Nucleus accumbens (tissue), 56 donors: ENCODE measurements at regions not wholly inside any gene's neighbourhood (a gene's known extent, or its start where the extent isn't known, plus 50 kb on each side); places are given as distances from the start of the nearest gene placed in this dataset.

Experiments
- DNase-seq, 56 donors: peaks; one replicate each; lab custom pipeline; 2025; lab: John Stamatoyannopoulos, UW

DNA sequence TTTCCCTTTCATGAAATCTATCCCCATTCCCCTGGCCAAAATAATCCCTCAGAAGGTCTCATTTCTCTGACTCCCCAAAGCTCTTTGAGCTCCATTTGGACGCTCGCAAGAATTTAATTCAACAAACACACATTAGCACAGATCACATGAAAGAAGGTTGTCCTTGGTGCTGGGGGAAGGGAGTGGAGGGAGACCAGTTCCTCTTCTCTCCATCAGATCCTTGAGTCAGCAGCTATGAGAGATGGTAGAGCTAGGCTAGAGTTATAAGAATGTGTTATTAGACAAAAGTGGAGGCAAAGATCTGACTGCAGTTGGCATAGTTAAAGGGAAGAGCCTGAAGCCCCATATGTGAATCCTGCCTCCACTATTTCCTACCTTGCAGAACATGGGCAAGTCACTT, 184.2 kb upstream of the CDYL start:
- no peak for DNase-seq

DNA sequence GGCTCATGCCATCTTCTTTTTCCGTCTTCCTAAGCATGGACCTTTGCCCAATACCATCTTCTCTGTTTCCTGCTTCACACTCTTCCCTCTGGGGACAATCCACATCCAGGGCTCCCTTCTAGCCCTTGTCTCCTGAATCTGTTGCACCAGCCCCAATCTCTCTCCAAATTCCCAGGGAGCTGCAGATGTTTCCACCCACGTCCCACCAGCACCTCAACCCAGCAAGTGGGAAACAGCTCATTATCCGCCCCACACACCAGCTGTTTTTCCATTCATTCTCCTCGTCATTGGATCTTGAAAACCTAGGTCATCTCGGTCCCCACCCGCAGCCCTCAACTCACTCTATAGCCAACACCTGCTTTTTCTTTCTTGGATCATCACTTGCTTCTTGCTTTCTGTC, 185.0 kb upstream of the CDYL start:
- DNase-seq, result no peak

DNA sequence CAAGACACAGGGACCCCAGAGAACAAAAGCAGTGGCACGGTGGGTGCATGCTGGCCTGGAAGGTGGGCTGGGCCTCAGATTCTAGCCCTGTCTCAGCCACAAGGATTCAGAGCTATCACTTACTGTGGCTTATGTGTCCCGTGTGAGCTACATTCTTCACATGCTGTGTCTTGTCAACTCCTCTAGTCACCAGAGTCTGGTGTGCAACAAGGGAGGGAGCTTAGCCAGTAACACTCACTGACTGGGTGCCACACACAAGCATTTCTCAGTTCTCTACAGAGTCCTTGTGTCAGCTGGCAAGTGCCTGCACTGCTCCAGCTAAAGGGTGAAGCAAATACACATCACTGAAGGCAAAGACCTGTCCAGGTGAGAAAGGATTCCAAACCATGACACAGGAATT, 186.9 kb upstream of the CDYL start:
- DNase-seq, result no peak

DNA sequence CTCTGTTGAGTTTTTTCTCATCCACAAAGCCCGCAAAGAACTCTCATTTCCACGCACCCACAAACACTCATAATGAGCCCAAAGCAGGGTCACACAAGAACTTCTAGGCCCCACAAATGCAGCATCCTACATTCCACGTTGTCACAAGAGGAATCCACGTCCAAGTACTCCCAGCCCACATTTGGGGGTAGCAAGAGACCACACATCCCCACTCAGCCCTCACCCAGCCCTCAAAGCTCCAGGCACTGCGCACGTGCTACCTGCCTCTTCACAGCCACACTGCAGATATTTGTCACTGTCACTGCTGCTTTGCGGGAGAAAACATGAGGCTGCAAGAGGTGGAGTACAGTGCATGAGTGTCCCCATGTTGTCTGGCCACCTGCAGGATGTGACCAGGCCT, 187.6 kb upstream of the CDYL start:
- DNase-seq, result no peak

DNA sequence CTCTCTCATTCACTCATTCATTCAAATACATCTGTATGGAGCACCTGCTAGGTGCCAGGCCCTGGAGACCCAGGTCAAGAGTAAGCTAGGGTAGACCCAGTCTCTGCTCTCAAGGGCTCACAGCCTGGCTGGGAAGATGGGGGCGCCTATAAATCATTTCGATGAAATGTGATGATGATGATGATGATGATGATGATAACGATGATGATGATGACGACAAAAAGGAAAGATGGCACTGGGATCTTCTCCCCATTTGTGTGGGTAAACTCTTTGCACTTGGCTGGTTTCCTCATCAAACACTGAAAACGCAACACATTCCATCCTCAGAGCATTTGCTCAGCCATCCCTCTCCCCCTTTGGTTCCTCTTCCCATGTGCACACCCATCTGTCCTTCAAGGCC, 188.0 kb upstream of the CDYL start:
- DNase-seq, result no peak

DNA sequence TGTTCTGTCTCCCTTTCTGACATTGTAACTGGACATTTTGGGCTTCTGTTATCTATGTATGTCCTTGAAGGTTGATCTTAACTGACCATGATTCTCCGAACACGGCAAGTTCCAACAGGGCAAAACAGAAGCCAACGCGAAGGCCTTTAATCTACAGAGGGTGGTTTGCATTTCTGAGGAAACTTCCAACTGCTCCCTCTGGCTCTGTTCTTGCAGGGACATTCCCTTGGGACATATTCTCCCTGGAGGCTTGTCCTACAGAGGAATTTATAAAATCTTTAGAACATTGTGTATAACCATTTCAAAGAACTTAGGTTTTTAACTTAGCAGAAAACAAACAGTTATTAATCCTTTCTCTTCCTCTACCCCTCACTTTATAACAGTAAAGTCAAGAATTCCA, 189.0 kb upstream of the CDYL start:
- no peak for DNase-seq

DNA sequence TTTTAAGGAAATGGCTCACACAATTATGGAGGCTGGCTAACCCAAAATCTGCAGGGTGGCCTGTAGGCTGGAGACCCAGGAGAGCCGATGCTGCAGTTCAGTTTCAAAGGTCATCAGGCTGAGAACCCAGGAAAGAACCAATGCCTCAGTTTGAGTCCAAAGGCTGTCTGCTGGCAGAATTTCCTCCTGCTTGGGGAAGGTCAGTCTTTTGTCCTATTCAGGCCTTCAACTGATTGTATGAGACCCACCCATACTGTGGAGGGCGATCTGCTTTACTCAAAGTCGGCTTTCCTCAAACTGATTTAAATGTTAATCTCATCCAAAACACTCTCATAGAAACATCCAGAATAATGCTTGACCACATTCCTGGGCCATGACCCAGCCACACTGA, 189.7 kb upstream of the CDYL start:
- no peak for DNase-seq

DNA sequence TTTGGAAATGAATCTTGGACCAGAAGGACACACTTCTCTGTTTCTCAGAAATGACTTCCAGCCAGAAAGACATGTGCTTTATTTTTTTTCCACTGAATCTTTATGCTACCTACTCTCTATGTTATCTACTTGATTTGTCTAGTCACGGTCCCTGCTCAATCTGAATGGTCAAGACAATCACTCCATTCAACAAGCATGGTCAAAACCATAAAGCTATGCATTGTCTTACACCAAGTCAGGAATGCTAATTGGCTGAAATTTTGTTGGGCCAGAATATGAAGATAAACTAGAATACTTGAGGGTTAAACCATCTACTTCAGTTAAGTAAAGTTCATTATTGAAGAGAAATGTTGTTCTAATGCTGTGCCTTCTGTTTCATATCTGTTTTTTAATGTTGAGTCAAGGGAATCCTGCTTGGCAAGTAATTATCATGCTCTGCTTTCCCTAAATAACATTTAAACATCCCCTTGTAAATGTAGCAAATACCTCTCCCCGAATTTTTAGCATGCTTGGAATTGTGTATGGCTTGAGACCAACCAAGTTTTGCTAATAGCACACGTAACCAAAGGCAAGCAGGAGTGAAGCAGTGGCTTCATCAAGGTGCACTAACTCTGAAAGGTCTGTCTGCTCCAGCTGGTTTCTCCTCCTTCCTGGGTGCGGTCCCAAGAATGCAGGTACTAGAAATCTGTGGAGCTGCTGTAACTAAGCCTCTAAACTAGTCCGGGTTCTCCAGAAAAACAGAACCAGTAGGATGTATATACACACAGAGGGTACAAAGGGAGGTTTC, 190.3 kb upstream of the CDYL start:
- DNase-seq, result no peak

DNA sequence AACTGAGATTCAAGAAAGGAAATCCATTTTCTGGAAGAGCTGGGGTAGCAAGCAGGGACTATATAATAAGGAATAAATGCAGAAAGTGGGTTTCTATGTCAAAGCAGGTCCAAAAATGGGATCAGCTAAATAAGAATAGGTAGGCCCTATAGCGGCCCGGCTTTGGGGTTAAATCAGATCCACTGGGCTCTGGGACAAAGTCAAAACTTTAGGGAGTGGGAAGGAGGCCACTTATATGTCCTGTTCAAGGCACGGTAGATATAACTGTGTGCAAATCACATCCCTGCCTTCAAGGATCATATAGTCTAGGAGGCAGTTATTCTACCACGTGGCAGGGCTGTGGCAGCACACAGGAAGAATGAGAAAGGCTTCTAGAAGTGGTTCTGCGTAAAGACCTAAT, 191.4 kb upstream of the CDYL start:
- DNase-seq, result no peak

DNA sequence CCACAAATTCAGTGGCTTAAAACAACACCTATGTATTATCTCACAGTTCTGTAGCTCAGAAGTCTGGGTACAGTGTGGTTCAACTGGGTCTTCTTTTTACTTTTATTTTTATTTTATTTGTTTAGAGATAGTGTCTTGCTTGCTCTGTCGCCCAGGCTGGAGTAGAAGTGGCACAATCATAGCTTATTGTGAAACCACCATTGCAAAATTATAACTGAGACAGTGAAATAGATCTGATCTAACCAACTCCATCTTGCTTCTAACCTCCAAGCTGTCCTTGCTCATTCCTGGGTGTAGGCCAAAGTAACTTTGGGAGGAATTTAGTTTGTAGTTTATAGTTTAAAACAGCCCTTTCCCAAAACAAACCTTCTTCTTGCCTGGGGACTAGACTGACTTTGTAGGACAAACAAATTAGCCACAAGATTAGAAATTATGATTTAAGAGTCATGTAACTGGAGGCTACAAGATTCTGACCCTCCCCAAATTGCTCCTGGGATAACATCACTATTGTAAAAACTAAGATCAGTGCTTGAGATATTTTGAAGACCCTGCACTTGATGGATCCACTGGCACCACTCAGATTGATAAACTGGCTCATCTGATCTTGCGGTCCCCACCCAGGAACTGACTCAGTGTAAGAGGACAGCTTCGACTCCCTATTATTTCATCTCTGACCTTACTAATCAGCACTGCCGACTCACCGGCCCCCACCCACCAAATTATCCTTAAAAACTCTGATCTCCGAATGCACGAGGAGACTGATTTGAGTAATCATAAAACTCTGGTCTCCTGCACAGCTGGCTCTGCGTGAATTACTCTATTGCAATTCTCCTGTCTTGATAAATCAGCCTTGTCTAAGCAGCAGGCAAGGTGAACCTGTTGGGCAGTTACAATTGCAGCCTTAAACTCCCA, 193.4 kb upstream of the CDYL start:
- no peak for DNase-seq

DNA sequence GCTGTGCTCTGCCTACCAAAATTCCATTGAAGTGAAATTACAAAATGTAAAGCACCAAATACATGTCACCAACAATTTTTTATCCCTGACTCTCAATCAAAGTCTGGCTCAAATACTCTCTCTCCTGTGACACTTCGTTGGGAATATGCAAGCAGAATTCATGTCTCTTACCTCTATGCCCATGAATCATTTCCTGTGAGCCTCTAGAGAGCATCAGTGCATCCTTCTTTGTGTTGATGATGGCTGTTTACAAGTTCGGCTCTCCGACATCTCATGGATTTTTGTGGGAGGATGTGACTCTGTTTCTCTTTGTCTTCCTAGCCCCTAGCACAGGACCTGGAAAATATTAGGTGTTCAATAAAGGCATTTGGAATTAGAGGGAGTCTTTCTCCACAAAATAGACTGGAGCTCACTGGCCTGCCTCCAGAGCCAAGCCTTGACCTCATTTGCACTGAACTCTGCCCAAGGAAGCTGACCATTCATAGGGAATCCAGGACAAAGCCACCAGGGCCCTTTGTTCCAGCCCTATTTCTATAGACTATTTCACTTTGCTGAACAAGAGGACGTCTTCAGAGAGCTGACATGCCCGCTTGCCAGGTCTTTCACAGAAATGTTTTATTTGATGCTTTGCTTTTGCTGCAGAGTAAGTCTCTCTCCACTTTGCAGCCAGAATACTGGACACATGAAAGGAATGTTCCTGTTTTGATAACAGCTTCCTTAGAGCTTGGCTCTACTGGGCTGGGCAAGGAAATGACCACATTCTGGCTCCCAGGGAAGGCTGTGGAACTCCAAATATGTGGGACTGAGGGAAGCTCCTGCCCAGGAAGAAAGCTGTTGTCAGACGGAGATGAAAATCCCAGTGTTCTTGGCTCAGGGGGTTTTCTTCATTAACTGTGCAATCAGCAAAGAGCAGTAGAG, 194.5 kb upstream of the CDYL start:
- peak in 2 of 56 donors; percentile 19 to 23 for DNase-seq

DNA sequence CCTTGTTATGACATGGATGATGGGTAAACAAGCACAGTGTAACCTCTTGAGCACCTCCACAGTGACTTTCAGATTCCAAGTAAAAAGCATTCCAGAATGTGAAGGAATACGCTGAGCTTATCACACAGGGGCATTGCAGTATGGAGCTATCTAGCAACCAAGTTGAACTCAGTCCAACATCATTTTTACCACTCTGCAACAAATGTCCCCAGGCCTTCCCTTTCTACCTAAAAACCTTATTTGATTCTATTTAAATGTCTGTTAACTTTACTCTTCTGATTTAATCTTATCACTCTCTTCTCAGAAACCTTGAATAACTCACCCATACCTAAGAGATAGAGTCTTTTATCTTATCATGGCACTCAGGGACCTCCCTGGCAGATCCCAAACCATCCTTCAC, 195.8 kb upstream of the CDYL start:
- DNase-seq, result no peak

DNA sequence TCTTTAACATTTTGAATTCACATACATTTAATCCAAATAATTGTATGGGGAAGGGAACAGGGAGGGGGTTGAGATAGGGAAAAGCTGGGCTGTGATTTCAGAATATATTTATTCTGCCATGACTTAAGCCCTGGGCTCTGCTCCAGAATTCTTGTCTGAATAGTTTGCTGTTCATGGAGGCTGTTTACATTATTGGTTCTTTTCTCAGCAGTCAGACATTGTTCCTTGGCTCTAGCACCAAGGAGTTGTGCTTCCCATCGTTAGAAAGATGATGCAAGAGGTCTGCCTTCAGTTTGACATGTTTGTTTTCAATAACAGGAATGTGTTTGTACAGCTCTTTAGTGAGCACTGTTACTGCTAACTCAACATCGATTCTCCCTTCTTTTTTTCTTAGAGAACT, 198.8 kb upstream of the CDYL start:
- DNase-seq, result peak in 3 of 56 donors; percentile 7 to 27 (median 21)

DNA sequence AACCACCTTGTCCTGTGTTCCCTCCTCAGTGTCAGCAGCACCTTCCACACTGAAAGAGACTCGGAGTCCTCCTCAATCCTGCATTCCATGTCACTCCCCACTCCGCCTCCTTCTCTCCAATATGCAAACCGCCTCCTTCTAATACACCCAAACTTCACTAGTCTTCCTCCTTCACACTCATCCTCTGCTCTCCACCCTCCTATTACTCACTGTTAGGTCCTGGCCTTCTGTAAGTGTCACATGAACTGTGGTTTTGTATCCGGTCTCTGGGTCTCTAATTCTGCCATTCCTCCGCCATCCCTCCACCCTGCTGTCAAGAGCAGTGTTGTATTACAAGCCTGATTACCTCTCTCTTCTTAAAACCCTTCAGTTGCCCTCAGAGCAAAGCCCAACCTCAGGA, 200.5 kb upstream of the CDYL start:
- DNase-seq, result no peak

DNA sequence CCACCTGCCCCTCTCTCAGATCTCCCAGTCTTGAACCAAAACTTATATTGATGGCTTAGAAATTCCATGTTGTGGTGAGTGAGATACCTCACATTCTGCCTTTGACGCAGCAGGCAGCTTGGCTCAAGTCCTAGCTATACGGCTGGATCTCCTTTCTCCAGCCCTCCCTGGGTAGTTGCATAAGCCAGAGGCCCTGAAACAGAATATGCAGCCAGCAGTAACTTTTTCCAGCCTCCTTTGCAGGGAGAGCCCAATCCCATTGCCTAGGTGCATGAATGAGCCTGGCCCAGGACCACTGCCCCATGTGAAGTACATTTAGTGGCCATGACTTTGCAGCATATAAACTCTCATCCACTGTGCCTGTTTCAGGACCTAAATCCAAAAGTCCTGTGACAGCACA, 202.2 kb upstream of the CDYL start:
- DNase-seq, result no peak

DNA sequence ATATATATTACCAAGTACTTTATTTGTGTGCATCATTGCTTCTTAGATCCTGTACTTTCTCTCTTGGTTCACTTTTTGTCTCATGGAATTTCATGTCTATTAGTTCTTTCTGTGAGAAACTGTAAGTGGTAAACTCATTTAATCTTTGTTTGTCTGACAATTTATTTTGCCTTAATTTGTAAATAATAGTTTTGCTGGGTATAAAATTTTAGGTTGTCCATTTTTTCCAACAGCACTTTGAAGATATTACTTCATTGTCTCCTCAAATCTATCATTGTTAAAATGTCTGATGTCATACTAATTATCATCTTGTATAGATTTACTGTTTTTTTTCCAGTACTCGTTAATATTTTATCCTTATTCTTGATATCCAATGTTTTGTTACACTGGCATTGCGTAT, 205.2 kb upstream of the CDYL start:
- DNase-seq, result no peak

DNA sequence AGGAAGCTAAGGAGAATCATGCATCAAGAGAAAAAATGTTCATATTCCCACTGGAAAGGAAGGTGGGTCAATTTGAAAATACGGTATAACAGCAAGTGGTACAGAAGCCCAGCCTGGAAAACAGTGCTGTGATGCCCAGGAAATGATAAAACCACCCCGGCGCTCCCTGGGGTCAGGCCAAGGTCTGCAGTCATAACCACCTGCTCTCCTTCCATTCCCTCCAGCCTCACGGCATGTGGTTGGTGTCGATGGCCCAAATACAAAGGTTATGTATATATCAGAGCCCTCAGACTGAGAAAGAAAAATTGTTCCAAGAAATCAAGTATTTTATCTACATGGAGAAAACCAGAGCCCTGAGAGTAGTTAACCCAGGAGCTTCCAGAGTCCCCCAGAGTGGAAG, 208.1 kb upstream of the CDYL start:
- DNase-seq, result no peak

DNA sequence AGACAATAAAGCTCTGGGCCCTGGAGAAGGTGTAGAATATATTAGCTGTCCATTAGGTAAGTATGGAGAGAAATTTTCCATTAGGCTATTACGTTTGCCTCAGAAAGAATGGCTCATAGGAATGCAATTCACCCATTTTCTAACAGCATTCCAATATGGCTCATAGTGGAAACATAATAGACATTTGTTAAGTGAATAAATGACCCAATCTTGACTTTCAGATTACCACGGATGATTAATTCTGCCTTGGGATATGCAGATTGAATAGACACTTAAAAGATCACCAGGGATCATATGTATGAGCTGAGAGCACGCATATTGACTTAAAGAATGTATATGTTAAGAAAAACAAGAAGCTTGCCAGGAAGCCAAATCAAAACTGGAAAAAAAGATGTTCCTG, 209.1 kb upstream of the CDYL start:
- DNase-seq, result no peak

DNA sequence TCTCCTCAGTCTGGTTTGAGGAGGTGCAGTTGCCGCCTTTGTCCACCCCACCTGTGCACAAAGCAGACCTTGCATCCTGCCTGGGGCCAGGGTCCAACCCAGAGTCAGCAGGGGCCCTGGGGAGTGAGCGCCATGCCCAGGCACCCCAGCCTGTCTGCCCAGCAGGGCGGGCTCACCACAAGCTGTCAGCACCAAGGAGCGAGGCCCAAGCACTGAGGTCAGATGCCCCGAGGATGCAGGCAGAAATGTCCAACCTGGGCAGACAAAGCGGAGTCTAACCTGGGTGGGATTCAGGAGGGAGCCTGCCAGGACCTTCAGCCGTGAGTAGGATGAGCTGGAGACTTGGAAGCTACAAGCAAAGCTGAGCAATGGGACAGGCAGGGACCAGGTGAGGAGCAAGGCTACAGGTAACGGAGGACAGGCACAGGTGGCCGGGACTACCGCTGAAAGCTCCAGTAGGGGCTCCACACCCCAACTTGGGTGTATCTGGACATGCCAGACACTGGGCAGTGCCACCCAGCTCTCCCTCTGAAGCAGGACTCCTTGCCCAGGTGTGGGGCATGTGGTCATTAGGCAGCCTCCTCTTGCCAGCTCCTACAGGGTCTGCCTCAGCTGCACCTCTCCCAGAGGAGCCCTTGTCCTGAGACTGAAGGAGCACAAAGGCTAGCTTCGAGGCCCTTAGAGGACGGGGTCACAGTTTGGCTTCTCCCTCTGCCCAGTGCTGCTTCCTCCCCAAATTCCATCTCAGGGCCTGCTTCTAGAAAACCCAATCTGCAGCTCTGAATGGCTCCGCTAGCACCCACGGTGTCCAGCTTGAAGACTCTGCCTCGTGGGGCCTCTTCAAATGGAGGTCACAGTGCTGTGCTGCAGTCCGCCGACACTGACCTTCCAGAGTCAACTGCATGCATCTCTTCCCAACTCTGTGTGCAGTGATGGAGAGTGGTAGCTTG, 210.6 kb upstream of the CDYL start:
- no peak for DNase-seq

DNA sequence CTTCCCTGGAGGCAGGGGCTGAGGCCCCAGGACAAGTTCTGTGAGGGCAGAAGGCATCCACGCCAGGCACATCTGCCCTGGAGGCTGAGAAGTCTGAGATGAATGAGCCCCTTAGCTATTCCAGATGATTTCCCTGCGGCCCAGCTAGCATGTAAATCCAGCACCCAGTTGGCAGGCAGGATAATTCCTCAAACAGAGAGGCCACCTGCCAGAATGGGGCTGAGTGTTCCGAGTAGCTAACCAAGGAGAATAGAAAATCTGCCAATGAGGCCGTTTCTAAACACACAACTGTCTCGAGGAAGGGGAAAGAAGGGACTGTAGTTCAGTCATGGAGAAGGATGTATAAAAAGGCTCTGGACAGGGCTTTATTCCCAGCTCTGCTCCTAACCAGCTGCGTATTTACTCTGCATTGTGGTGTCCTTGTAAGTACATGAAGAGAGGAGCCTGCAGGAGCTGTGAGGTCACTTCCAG, 211.4 kb upstream of the CDYL start:
- DNase-seq, result peak in 30 of 56 donors; percentile 5 to 57 (median 18)
